Stimulated activated CD4-positive, alpha-beta T cell treated with anti-CD3 and anti-CD28 coated beads, Interleukin-1b, Interleukin-23, amount 100 ng/mL, for 4 hours (primary cell): ENCODE measurements at regions not wholly inside any gene's neighbourhood (a gene's known extent, or its start where the extent isn't known, plus 50 kb on each side); places are given as distances from the start of the nearest gene placed in this dataset.

Experiments used
- DNase-seq, 2 donors: peaks; one replicate each; pipeline ENCODE4 v3.0.0-alpha.2; 2020; ENCODE audit warnings: low read depth in 2 of 2

DNA sequence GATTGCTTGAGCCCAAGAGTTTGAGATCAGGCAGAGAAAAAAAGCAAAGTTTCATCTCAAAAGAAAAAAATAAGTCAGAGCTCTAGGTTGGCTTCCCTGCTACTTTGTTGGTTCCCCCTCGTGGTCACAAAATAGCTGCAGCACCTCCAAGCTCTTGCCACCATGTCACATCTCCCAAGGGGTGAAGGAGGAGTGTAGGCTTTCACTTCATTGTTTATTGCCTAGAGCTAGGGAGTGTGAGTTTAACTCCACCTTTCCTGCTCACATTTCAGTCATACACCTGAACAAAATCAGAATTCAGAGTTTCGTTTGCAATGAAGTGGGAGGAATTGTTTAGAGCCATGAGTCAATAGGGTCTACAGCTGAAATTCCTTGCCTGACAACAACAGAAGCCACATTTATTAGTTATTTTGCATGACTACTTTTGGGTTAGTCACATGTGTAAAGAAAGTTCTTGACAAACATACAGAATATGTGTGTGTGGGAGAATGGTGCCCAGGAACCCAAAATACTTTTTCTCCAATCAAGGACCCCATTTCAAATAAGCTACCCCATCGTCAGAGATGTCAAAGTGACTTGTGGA is 56.2 kb upstream of the UFL1 start:
- DNase-seq: no peak

- no peak for DNase-seq
Measured at GRCh38 chr6:96466147-96466863, 55.3 kb upstream of the UFL1 start.

DNA sequence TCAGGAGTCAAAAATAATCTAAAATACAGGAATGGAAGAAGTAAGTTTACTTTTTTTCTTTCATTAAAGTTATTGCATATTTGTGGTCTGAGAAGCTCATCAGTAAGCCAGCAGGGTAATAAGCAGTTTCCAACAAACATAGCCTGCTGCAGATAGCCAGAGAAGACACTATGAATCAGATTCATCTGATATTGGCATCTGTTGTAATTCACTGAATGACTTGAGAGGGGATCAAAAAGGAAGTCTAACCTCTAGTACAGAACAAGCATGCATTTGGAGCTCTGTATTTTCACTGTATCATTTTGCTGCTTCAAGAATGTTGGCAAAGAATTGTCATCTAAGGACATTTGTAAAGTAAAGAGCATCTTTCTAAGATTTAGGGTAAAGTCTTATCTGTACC is 53.8 kb upstream of the UFL1 start:
- no peak for DNase-seq

DNA sequence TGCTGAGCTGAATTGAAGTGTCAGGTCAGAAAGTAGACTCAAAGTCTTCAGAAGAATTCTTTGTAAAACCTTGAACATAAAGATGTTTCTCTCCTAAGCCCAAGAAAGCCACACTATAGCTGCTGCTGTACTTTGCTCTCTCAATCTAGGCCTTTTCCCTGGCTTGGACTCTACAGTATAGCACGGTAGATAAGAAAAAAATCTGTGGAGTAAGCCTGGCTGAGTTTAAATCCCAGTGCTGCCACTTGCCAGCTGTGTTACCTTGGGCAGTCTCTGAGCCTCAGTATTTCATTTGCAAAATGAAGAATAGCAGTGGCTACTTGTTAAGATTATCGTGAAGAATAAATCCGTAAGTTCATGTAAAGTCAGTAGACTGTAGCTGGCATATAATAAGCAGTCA is 53.3 kb upstream of the UFL1 start:
- no peak for DNase-seq

DNA sequence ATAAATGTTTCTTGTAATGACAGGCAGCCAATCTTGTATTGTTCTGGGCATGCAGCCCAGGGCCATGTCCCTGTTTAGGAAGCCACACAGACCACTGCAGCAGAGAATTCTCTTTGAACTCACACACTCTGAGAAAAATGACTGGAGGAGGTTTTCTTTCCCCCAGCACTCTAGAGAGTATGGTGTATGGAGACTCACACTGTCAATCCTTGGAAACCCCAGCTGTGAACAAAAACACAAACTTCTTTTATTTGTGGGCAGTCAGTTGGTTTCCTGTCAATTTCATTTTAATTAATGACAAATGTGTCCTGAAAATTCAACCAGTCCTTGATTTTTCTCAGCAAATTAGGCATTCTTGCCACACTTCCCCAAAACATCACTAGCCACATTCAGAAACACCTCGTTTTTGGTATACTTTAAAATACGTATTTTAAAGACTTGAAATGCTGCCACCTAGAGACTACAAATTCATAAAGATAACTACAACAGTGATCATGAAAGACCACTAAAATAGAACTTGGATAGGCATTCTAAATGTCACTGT is 52.9 kb upstream of the UFL1 start:
- no peak for DNase-seq

- DNase-seq: no peak
Measured at GRCh38 chr6:96469312-96469711, 52.3 kb upstream of the UFL1 start.

DNA sequence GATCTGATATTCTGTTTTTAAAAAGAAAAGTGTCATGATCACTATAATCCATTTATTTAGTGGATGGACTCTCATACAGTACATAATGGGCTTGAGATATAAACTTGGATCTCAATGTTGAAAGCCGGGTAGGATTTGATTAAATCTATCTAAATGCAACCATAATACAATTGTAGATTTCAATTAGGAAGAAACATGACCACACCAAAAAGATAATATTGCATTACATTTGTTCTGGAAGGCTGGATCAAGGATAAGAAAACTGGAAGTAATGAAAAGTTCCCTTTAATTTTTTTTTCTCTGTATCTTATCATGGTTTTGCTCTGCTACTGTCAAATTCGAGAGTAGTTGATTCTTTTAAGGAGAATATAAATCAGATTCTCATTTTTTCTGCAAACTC is 51.3 kb upstream of the UFL1 start:
- DNase-seq: no peak
